Stomach smooth muscle (tissue), 2 donors: ENCODE measurements at regions not wholly inside any gene's neighbourhood (a gene's known extent, or its start where the extent isn't known, plus 50 kb on each side); places are given as distances from the start of the nearest gene placed in this dataset.

ENCODE experiments used
- H3K27ac ChIP-seq: one replicate; pipeline ENCODE4 v1.7.0; 2013; ENCODE audit warnings: mild to moderate bottlenecking, low read length, inconsistent platforms
- H3K27me3 ChIP-seq, 2 donors: one replicate each; pipeline ENCODE4 v1.7.0; 2013; ENCODE audit warnings: low read length in 2 of 2; ENCODE audit not compliant: insufficient read depth in 2 of 2, control insufficient read depth in 1 of 2
- H3K36me3 ChIP-seq, 2 donors: one replicate each; pipeline ENCODE4 v1.7.0; 2013; ENCODE audit warnings: low read length in 2 of 2; ENCODE audit not compliant: control insufficient read depth in 2 of 2, insufficient read depth in 2 of 2
- H3K4me1 ChIP-seq: one replicate; pipeline ENCODE4 v1.7.0; 2013; ENCODE audit warnings: low read length; ENCODE audit not compliant: control insufficient read depth, insufficient read depth
- H3K4me3 ChIP-seq, 2 donors: one replicate each; pipeline ENCODE4 v1.7.0; 2013; ENCODE audit warnings: low read length in 2 of 2
- H3K9ac ChIP-seq, 2 donors: one replicate each; pipeline ENCODE4 v1.7.0; 2013; ENCODE audit warnings: low read length in 2 of 2, mild to moderate bottlenecking in 1 of 2
- H3K9me3 ChIP-seq, 2 donors: one replicate each; pipeline ENCODE4 v1.7.0; 2013; ENCODE audit warnings: low read length in 2 of 2; ENCODE audit not compliant: control insufficient read depth in 2 of 2
- donor health status: healthy.
- donor health status: Pancreatic carcinoma.

- no peaks in the 10 kb centered on the region for H3K4me1 ChIP-seq
- no peaks in the 10 kb centered on the region for H3K9me3 ChIP-seq
- H3K27ac ChIP-seq = no peak overlapping the region
- no peaks in the 10 kb centered on the region for H3K27me3 ChIP-seq
- no peak overlapping the region for H3K9ac ChIP-seq
- H3K4me3 ChIP-seq = no peak overlapping the region
- no peaks in the 10 kb centered on the region for H3K36me3 ChIP-seq
Measured at GRCh38 chr4:134753390-134753789, 551.8 kb upstream of the PABPC4L start.

GRCh38 chr4:134747108-134747805, 545.7 kb upstream of the PABPC4L start:
- no peaks in the 10 kb centered on the region for H3K27me3 ChIP-seq
- H3K4me1 ChIP-seq = no peaks in the 10 kb centered on the region
- H3K9me3 ChIP-seq = no peaks in the 10 kb centered on the region
- H3K27ac ChIP-seq = no peak overlapping the region
- no peak overlapping the region for H3K9ac ChIP-seq
- H3K36me3 ChIP-seq = no peaks in the 10 kb centered on the region
- H3K4me3 ChIP-seq = no peak overlapping the region

GRCh38 chr4:134740290-134740689, 538.7 kb upstream of the PABPC4L start:
- no peaks in the 10 kb centered on the region for H3K4me1 ChIP-seq
- H3K9me3 ChIP-seq = no peaks in the 10 kb centered on the region
- H3K36me3 ChIP-seq = no peaks in the 10 kb centered on the region
- H3K9ac ChIP-seq = no peak overlapping the region
- H3K4me3 ChIP-seq = no peak overlapping the region
- H3K27ac ChIP-seq = no peak overlapping the region
- no peaks in the 10 kb centered on the region for H3K27me3 ChIP-seq

GRCh38 chr4:134735901-134736300, 534.3 kb upstream of the PABPC4L start:
- no peaks in the 10 kb centered on the region for H3K4me1 ChIP-seq
- H3K9ac ChIP-seq = no peak overlapping the region
- no peaks in the 10 kb centered on the region for H3K36me3 ChIP-seq
- no peaks in the 10 kb centered on the region for H3K9me3 ChIP-seq
- no peak overlapping the region for H3K4me3 ChIP-seq
- H3K27me3 ChIP-seq = no peaks in the 10 kb centered on the region
- no peak overlapping the region for H3K27ac ChIP-seq

- Histone ChIP-seq H3K4me1 (no peaks in the 10 kb centered on the region), H3K27ac (no peak overlapping the region), H3K4me3 (no peak overlapping the region), H3K36me3 (no peaks in the 10 kb centered on the region), H3K27me3 (no peaks in the 10 kb centered on the region), H3K9ac (no peak overlapping the region), H3K9me3 (no peaks in the 10 kb centered on the region)
Measured at GRCh38 chr4:134727696-134728095, 526.1 kb upstream of the PABPC4L start.

- H3K9ac ChIP-seq = no peak overlapping the region
- no peak overlapping the region for H3K4me3 ChIP-seq
Measured at GRCh38 chr4:134722306-134722705, 520.7 kb upstream of the PABPC4L start.

GRCh38 chr4:134720030-134720429, 518.4 kb upstream of the PABPC4L start:
- no peaks in the 10 kb centered on the region for H3K36me3 ChIP-seq
- H3K9me3 ChIP-seq = no peaks in the 10 kb centered on the region
- H3K4me3 ChIP-seq = no peak overlapping the region

More at GRCh38 chr4:134722306-134722705, 520.7 kb upstream of the PABPC4L start:
- H3K36me3 ChIP-seq = no peaks in the 10 kb centered on the region
- H3K27ac ChIP-seq = no peak overlapping the region
- H3K4me1 ChIP-seq = no peaks in the 10 kb centered on the region
- H3K9me3 ChIP-seq = no peaks in the 10 kb centered on the region
- H3K27me3 ChIP-seq = no peaks in the 10 kb centered on the region

GRCh38 chr4:134708616-134709015, 507.0 kb upstream of the PABPC4L start:
- no peaks in the 10 kb centered on the region for H3K9me3 ChIP-seq
- no peaks in the 10 kb centered on the region for H3K27me3 ChIP-seq
- H3K27ac ChIP-seq = no peak overlapping the region
- H3K4me3 ChIP-seq = no peak overlapping the region
- H3K36me3 ChIP-seq = no peaks in the 10 kb centered on the region
- H3K9ac ChIP-seq = no peak overlapping the region
- H3K4me1 ChIP-seq = no peaks in the 10 kb centered on the region

More at GRCh38 chr4:134720030-134720429, 518.4 kb upstream of the PABPC4L start:
- Histone ChIP-seq H3K27ac (no peak overlapping the region), H3K27me3 (no peaks in the 10 kb centered on the region), H3K9ac (no peak overlapping the region), H3K4me1 (no peaks in the 10 kb centered on the region)

GRCh38 chr4:134708026-134708425, 506.4 kb upstream of the PABPC4L start:
- Histone ChIP-seq H3K4me1 (no peaks in the 10 kb centered on the region), H3K9ac (no peak overlapping the region), H3K4me3 (no peak overlapping the region), H3K27me3 (no peaks in the 10 kb centered on the region), H3K9me3 (no peaks in the 10 kb centered on the region), H3K36me3 (no peaks in the 10 kb centered on the region), H3K27ac (no peak overlapping the region)

- Histone ChIP-seq H3K4me3 (no peak overlapping the region), H3K36me3 (no peaks in the 10 kb centered on the region), H3K27me3 (no peaks in the 10 kb centered on the region), H3K9me3 (no peaks in the 10 kb centered on the region), H3K27ac (no peak overlapping the region), H3K4me1 (no peaks in the 10 kb centered on the region), H3K9ac (no peak overlapping the region)
Measured at GRCh38 chr4:134702374-134702773, 500.8 kb upstream of the PABPC4L start.

- Histone ChIP-seq H3K36me3 (no peaks in the 10 kb centered on the region), H3K4me3 (no peak overlapping the region), H3K9me3 (no peaks in the 10 kb centered on the region), H3K4me1 (no peaks in the 10 kb centered on the region), H3K27me3 (no peaks in the 10 kb centered on the region), H3K9ac (no peak overlapping the region), H3K27ac (no peak overlapping the region)
Measured at GRCh38 chr4:134700251-134700650, 498.7 kb upstream of the PABPC4L start.
